GM12878 (cell line): ENCODE measurements at regions not wholly inside any gene's neighbourhood (a gene's known extent, or its start where the extent isn't known, plus 50 kb on each side); places are given as distances from the start of the nearest gene placed in this dataset.

Experiments used
- ATAC-seq: fragments of 200-7000 bp; cut with Tn5 transposase; 3 replicates; pipeline ENCODE4 v1.9.1; 2020; ENCODE audit warnings: mild to moderate bottlenecking, moderate library complexity
- BruUV-seq: library from RNA; stranded (reverse); fragments of 400-500 nt; replicated peaks from 2 replicates; lab custom pipeline; 2021; lab: Mats Ljungman, UMichigan
- CTCF ChIA-PET: fragments of 300-600 bp; sonication (Branson Sonifier 250); formaldehyde crosslinking; extraction: SDS; loops from one replicate; lab custom pipeline; 2021; ENCODE audit warnings: inconsistent platforms; lab: Yijun Ruan, JAX
- POLR2A ChIA-PET: fragments of 350-600 bp; formaldehyde crosslinking; extraction: SDS; loops from one replicate; lab custom pipeline; 2021; ENCODE audit warnings: inconsistent platforms; lab: Charles Lee
- RAD21 ChIA-PET: fragments of 300-600 bp; sonication (Branson Sonifier 250); formaldehyde crosslinking; loops from one replicate; lab custom pipeline; 2023; ENCODE audit warnings: antibody characterized with exemption; ENCODE audit not compliant: unreplicated experiment; lab: Charles Lee
- SMC1A ChIA-PET: fragments of 300-600 bp; sonication (Branson Sonifier 250); formaldehyde crosslinking; loops from one replicate; lab custom pipeline; 2023; ENCODE audit not compliant: unreplicated experiment, uncharacterized antibody; lab: Charles Lee
- DNase-seq: peaks from one replicate; pipeline ENCODE4 v3.0.0-alpha.2; 2011; ENCODE audit warnings: low read depth, low spot score
- FAIRE-seq: peaks from 3 replicates; lab custom pipeline; 2011; peaks lifted over from hg19 to GRCh38; lab: Jason Lieb, UNC
- H2AFZ ChIP-seq: 2 replicates; pipeline ENCODE4 v1.6.0; 2011; ENCODE audit warnings: low read depth, low read length, control low read depth; ENCODE audit not compliant: control insufficient read depth
- H3K27ac ChIP-seq: 2 replicates; pipeline ENCODE4 v1.5.1; 2011; ENCODE audit warnings: control low read depth; ENCODE audit not compliant: control insufficient read depth, insufficient read depth
- H3K27me3 ChIP-seq, 2 experiments: replicated peaks in 1 of 2; 2 replicates each; pipeline versions ENCODE4 v1.6.0 to v1.6.1; 2011; ENCODE audit warnings: low read length in 1 of 2; ENCODE audit not compliant: control insufficient read depth in 2 of 2, insufficient read depth in 2 of 2
- H3K36me3 ChIP-seq, 2 experiments: 2 replicates each; pipeline ENCODE4 v1.5.1; 2011; ENCODE audit warnings: low read length in 1 of 2; ENCODE audit not compliant: control insufficient read depth in 2 of 2, insufficient read depth in 2 of 2
- H3K4me1 ChIP-seq: 2 replicates; pipeline ENCODE4 v1.6.1; 2011; ENCODE audit warnings: mild to moderate bottlenecking, low read length, moderate library complexity, mixed read lengths; ENCODE audit not compliant: control insufficient read depth, insufficient read depth
- H3K4me2 ChIP-seq: 2 replicates; pipeline ENCODE4 v1.6.0; 2011; ENCODE audit warnings: control low read depth; ENCODE audit not compliant: control insufficient read depth, insufficient read depth
- H3K4me3 ChIP-seq: fragments of 200-600 bp; sonication (generic); 2 replicates; pipeline ENCODE4 v1.5.1; 2016
- H3K79me2 ChIP-seq: 2 replicates; pipeline ENCODE4 v1.6.0; 2011; ENCODE audit warnings: low read length; ENCODE audit not compliant: control insufficient read depth, insufficient read depth
- H3K9ac ChIP-seq: 2 replicates; pipeline ENCODE4 v1.8.0; 2011; ENCODE audit warnings: low read length, control low read depth, mixed read lengths; ENCODE audit not compliant: control insufficient read depth, insufficient read depth
- H3K9me3 ChIP-seq: replicated peaks from 3 replicates; pipeline ENCODE4 v1.5.1; 2011; ENCODE audit warnings: mild to moderate bottlenecking, low read length; ENCODE audit not compliant: control insufficient read depth, insufficient read depth
- H4K20me1 ChIP-seq: 2 replicates; pipeline ENCODE4 v1.6.0; 2011; ENCODE audit not compliant: control insufficient read depth, insufficient read depth
- CEBPB ChIP-seq, 2 experiments: fragments of 150-350 bp in 1 of 2; IDR thresholded peaks; 2 replicates each; pipeline ENCODE4 v1.6.1; 2012 to 2014; ENCODE audit warnings: low read depth in 2 of 2, low read length in 2 of 2, borderline replicate concordance in 1 of 2, inconsistent platforms in 1 of 2
- CREB1 ChIP-seq: IDR thresholded peaks from 2 replicates; pipeline ENCODE4 v1.6.1; 2012; ENCODE audit warnings: low read depth, mild to moderate bottlenecking, inconsistent platforms
- EP300 ChIP-seq, 2 experiments: fragments of 150-350 bp in 1 of 2; IDR thresholded peaks; 2 replicates each; pipeline ENCODE4 v1.6.1; 2011 to 2012; ENCODE audit warnings: low read depth in 2 of 2, low read length in 2 of 2, borderline replicate concordance in 1 of 2, improper control_type of control experiment in 1 of 2, inconsistent platforms in 1 of 2; ENCODE audit not compliant: control insufficient read depth in 1 of 2
- IKZF1 ChIP-seq: fragments of 450-650 bp; conservative IDR thresholded peaks from 2 replicates; pipeline ENCODE4 v1.6.1; 2017; ENCODE audit warnings: antibody characterized with exemption, mild to moderate bottlenecking
- RAD51 ChIP-seq: fragments of 450-650 bp; IDR thresholded peaks from 2 replicates; pipeline ENCODE4 v1.6.1; 2016; ENCODE audit warnings: moderate library complexity, mild to moderate bottlenecking, inconsistent platforms
- RUNX3 ChIP-seq: IDR thresholded peaks from 2 replicates; pipeline ENCODE4 v1.6.1; 2012; ENCODE audit warnings: low read length, inconsistent platforms
- TCF3 ChIP-seq: IDR thresholded peaks from 2 replicates; pipeline ENCODE4 v1.6.1; 2012; ENCODE audit warnings: low read depth, mild to moderate bottlenecking, low read length, borderline replicate concordance; ENCODE audit not compliant: insufficient read depth
- ZBED1 ChIP-seq: IDR thresholded peaks from 2 replicates; pipeline ENCODE4 v1.6.1; 2016; ENCODE audit warnings: borderline replicate concordance
- WGBS: methylation state at CpG from one replicate; pipeline ENCODE4 v1.1.6; 2016; ENCODE audit warnings: low lambda C conversion rate; ENCODE audit not compliant: insufficient replicate concordance, insufficient coverage; ENCODE audit errors: missing lambda C conversion rate; 5-methylcytosine and 5-hydroxymethylcytosine counted together
- in situ Hi-C: fragments of 300-500 bp; cut with MboI; formaldehyde crosslinking; loops from 9 replicates; pipeline ENCODE4 v1.14.3; 2018; ENCODE audit warnings: mixed read lengths
- intact Hi-C: fragments of 100-400 bp; cut with micrococcal nuclease; formaldehyde crosslinking; loops from one replicate; pipeline ENCODE4 v1.14.2; 2022; ENCODE audit not compliant: unreplicated experiment
- TF ChIP-seq, protein P1 (sequence below): IDR thresholded peaks from 2 replicates; pipeline ENCODE4 v1.6.1; 2012; ENCODE audit warnings: low read length, inconsistent platforms
- TF ChIP-seq, protein P2 (sequence below): fragments of 450-650 bp; IDR thresholded peaks from 2 replicates; pipeline ENCODE4 v1.6.1; 2017; ENCODE audit warnings: mild to moderate bottlenecking

DNA sequence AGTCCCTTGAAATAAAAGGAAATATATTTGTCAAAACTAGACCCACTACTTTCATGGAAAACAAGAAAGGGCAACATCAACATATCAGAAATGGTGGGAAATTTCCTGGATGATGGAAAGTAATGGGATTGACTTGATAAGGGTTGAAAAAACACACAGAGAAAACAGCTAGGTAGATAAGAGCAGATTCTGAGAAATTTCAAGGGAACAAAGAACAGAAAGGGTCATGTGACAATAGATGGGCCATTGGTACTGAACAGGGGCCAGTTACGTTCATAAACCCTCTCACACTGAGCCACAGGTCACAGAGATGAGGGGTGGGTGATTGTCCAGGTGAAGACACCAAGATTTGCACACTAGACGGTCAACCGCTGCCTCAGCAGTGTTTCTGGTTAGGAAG lies 98.7 kb downstream of the QPCT start:
- intact Hi-C loops = no loop called here
- H3K27ac ChIP-seq = no peak overlapping the region
- no peaks in the 10 kb centered on the region for H3K79me2 ChIP-seq
- BruUV-seq = no TSS peak
- H3K9me3 ChIP-seq = peaks cover 1% of the 10 kb centered on the region; the same call in 1 of the 3 replicates
- no peaks in the 10 kb centered on the region for H3K4me1 ChIP-seq
- H3K4me3 ChIP-seq = no peak overlapping the region
- 54% methylated on average over 3 of the region's 3 CpGs for WGBS
- CTCF ChIA-PET = interaction anchor here (1.8 kb wide), 1 partner anchor 46 kb away, joined by 3 read pairs; no protein-coding TSS in a partner anchor
- DNase-seq (no peak), FAIRE-seq (no peak)
- H2AFZ ChIP-seq = no peak overlapping the region
- no peak overlapping the region for H3K4me2 ChIP-seq
- TF ChIP-seq, protein P1, sequence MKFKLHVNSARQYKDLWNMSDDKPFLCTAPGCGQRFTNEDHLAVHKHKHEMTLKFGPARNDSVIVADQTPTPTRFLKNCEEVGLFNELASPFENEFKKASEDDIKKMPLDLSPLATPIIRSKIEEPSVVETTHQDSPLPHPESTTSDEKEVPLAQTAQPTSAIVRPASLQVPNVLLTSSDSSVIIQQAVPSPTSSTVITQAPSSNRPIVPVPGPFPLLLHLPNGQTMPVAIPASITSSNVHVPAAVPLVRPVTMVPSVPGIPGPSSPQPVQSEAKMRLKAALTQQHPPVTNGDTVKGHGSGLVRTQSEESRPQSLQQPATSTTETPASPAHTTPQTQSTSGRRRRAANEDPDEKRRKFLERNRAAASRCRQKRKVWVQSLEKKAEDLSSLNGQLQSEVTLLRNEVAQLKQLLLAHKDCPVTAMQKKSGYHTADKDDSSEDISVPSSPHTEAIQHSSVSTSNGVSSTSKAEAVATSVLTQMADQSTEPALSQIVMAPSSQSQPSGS = no peak
- TF ChIP-seq RUNX3 (no peak), RAD51 (no peak), EP300 (IDR thresholded peaks at IDR 0.05; ENCODE audit: borderline replicate concordance in 1 of 2, control insufficient read depth in 1 of 2, low read depth in 2 of 2, low read length in 2 of 2) (no peak), IKZF1 (no peak), CEBPB (IDR thresholded peaks at IDR 0.05; ENCODE audit: borderline replicate concordance in 1 of 2, low read depth in 2 of 2, low read length in 2 of 2) (no peak), CREB1 (no peak), TCF3 (no peak), ZBED1 (no peak)
- TF ChIP-seq, protein P2, sequence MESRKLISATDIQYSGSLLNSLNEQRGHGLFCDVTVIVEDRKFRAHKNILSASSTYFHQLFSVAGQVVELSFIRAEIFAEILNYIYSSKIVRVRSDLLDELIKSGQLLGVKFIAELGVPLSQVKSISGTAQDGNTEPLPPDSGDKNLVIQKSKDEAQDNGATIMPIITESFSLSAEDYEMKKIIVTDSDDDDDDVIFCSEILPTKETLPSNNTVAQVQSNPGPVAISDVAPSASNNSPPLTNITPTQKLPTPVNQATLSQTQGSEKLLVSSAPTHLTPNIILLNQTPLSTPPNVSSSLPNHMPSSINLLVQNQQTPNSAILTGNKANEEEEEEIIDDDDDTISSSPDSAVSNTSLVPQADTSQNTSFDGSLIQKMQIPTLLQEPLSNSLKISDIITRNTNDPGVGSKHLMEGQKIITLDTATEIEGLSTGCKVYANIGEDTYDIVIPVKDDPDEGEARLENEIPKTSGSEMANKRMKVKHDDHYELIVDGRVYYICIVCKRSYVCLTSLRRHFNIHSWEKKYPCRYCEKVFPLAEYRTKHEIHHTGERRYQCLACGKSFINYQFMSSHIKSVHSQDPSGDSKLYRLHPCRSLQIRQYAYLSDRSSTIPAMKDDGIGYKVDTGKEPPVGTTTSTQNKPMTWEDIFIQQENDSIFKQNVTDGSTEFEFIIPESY = no peak
- TF ChIP-seq, all 136 proteins: peak for 0
- Histone ChIP-seq H3K9ac (no peak overlapping the region), H3K27me3 (no peaks in the 10 kb centered on the region), H3K36me3 (no peaks in the 10 kb centered on the region), H4K20me1 (no peaks in the 10 kb centered on the region)
- in situ Hi-C loops = no loop called here
- ChIA-PET SMC1A (interaction anchor here (0.7 to 1.3 kb wide), 3 partner anchors 9 to 28 kb away, joined by 3 to 4 read pairs (median 3); no protein-coding TSS in a partner anchor), RAD21 (no interaction called here), POLR2A (no interaction called here)
- ATAC-seq = no peak
